Neural cell (in vitro differentiated cells): ENCODE measurements at regions not wholly inside any gene's neighbourhood (a gene's known extent, or its start where the extent isn't known, plus 50 kb on each side); places are given as distances from the start of the nearest gene placed in this dataset.

ENCODE experiments used
- H2AFZ ChIP-seq: fragments of 200-600, 300-800 bp; sonication (generic), shearing (Covaris generic); 2 replicates; pipeline ENCODE4 v1.6.0; 2014; ENCODE audit warnings: low read depth, mild to moderate bottlenecking, antibody characterized with exemption, low read length, moderate library complexity
- H3F3A ChIP-seq: fragments of 200-600 bp; shearing (Covaris generic); 2 replicates; pipeline ENCODE4 v1.6.1; 2016; ENCODE audit warnings: mild to moderate bottlenecking, moderate library complexity, mixed read lengths, antibody characterized with exemption, low read length; ENCODE audit not compliant: insufficient read depth, poor library complexity, severe bottlenecking
- H3K27ac ChIP-seq: fragments of 200-600, 300-800 bp; sonication (generic), shearing (Covaris generic); 2 replicates; pipeline ENCODE4 v1.5.1; 2014; ENCODE audit warnings: mild to moderate bottlenecking, low read length, moderate library complexity
- H3K27me3 ChIP-seq: fragments of 300-800, 200-600 bp; sonication (generic), shearing (Covaris generic); 2 replicates; pipeline ENCODE4 v1.6.0; 2014; ENCODE audit warnings: mild to moderate bottlenecking, low read depth, low read length, moderate library complexity; ENCODE audit not compliant: insufficient read depth
- H3K36me3 ChIP-seq: fragments of 300-800, 200-600 bp; sonication (generic), shearing (Covaris generic); 2 replicates; pipeline ENCODE4 v1.5.1; 2014; ENCODE audit warnings: mild to moderate bottlenecking, antibody characterized with exemption, low read length, moderate library complexity; ENCODE audit not compliant: insufficient read depth
- H3K4me2 ChIP-seq: fragments of 300-800, 200-600 bp; sonication (generic), shearing (Covaris generic); 2 replicates; pipeline ENCODE4 v1.6.0; 2014; ENCODE audit warnings: mild to moderate bottlenecking, low read length
- H3K4me3 ChIP-seq: fragments of 300-800, 200-600 bp; sonication (generic), shearing (Covaris generic); 2 replicates; pipeline ENCODE4 v1.5.1; 2014; ENCODE audit warnings: mild to moderate bottlenecking, low read length, moderate library complexity
- H3K79me2 ChIP-seq: fragments of 200-600 bp; shearing (Covaris generic); replicated peaks from 2 replicates; pipeline ENCODE4 v1.6.0; 2014; ENCODE audit warnings: mild to moderate bottlenecking, low read length, moderate library complexity; ENCODE audit not compliant: insufficient read depth
- H3K9ac ChIP-seq: fragments of 300-800, 200-600 bp; sonication (generic), shearing (Covaris generic); 2 replicates; pipeline ENCODE4 v1.6.1; 2016; ENCODE audit warnings: mild to moderate bottlenecking, low read length, mixed read lengths
- H3K9me2 ChIP-seq: fragments of 200-600 bp; shearing (Covaris generic); 2 replicates; pipeline ENCODE4 v1.6.1; 2016; ENCODE audit warnings: mild to moderate bottlenecking, low read length, mixed read lengths; ENCODE audit not compliant: insufficient read depth
- H3K9me3 ChIP-seq: fragments of 200-600, 300-800 bp; sonication (generic), shearing (Covaris generic); 2 replicates; pipeline ENCODE4 v1.6.1; 2016; ENCODE audit warnings: mild to moderate bottlenecking, mixed run types, low read length, moderate library complexity, mixed read lengths
- H4K20me1 ChIP-seq: fragments of 200-600 bp; shearing (Covaris generic); 2 replicates; pipeline ENCODE4 v1.6.1; 2016; ENCODE audit warnings: mild to moderate bottlenecking, mixed run types; ENCODE audit not compliant: insufficient read depth
- EP300 ChIP-seq: fragments of 450-650 bp; conservative IDR thresholded peaks from 2 replicates; pipeline ENCODE4 v1.6.1; 2014; ENCODE audit warnings: antibody characterized with exemption, mild to moderate bottlenecking, moderate library complexity; ENCODE audit not compliant: poor library complexity, severe bottlenecking
- EZH2 ChIP-seq: fragments of 200-600, 300-800 bp; shearing (Covaris generic), sonication (generic); IDR thresholded peaks from 2 replicates; pipeline ENCODE4 v1.6.1; 2014; ENCODE audit warnings: antibody characterized with exemption, low read length, borderline replicate concordance, mild to moderate bottlenecking; ENCODE audit not compliant: insufficient read depth, poor library complexity, severe bottlenecking
- POLR2AphosphoS5 ChIP-seq: IDR thresholded peaks from 2 replicates; pipeline ENCODE4 v1.6.1; 2012
- RAD21 ChIP-seq: fragments of 450-650 bp; conservative IDR thresholded peaks from 2 replicates; pipeline ENCODE4 v1.6.1; 2014; ENCODE audit warnings: antibody characterized with exemption, mild to moderate bottlenecking, moderate library complexity
- SMC3 ChIP-seq: fragments of 450-650 bp; conservative IDR thresholded peaks from 2 replicates; pipeline ENCODE4 v1.6.1; 2014; ENCODE audit warnings: antibody characterized with exemption, mild to moderate bottlenecking, moderate library complexity; ENCODE audit not compliant: poor library complexity
- TF ChIP-seq, protein P1 (sequence below): fragments of 450-650 bp; IDR thresholded peaks from 2 replicates; pipeline ENCODE4 v1.5.1; 2014; ENCODE audit warnings: antibody characterized with exemption, mild to moderate bottlenecking, moderate library complexity; ENCODE audit not compliant: poor library complexity, severe bottlenecking
- TF ChIP-seq, protein P2 (sequence below): IDR thresholded peaks from 2 replicates; pipeline ENCODE4 v1.6.1; 2012; ENCODE audit warnings: borderline replicate concordance

- Histone ChIP-seq H3K4me2 (no peak overlapping the region), H3K36me3 (no peaks in the 10 kb centered on the region), H3K79me2 (no peaks in the 10 kb centered on the region), H3K4me3 (no peak overlapping the region), H3K9ac (no peak overlapping the region), H3F3A (no peaks in the 10 kb centered on the region), H3K27ac (no peak overlapping the region), H3K9me2 (no peaks in the 10 kb centered on the region), H3K27me3 (no peaks in the 10 kb centered on the region), H2AFZ (no peak overlapping the region), H3K9me3 (no peaks in the 10 kb centered on the region), H4K20me1 (no peaks in the 10 kb centered on the region)
- TF ChIP-seq, protein P1, sequence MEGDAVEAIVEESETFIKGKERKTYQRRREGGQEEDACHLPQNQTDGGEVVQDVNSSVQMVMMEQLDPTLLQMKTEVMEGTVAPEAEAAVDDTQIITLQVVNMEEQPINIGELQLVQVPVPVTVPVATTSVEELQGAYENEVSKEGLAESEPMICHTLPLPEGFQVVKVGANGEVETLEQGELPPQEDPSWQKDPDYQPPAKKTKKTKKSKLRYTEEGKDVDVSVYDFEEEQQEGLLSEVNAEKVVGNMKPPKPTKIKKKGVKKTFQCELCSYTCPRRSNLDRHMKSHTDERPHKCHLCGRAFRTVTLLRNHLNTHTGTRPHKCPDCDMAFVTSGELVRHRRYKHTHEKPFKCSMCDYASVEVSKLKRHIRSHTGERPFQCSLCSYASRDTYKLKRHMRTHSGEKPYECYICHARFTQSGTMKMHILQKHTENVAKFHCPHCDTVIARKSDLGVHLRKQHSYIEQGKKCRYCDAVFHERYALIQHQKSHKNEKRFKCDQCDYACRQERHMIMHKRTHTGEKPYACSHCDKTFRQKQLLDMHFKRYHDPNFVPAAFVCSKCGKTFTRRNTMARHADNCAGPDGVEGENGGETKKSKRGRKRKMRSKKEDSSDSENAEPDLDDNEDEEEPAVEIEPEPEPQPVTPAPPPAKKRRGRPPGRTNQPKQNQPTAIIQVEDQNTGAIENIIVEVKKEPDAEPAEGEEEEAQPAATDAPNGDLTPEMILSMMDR, result no peak
- TF ChIP-seq SMC3 (no peak), RAD21 (no peak), EP300 (no peak), POLR2AphosphoS5 (no peak)
- TF ChIP-seq, protein P2, sequence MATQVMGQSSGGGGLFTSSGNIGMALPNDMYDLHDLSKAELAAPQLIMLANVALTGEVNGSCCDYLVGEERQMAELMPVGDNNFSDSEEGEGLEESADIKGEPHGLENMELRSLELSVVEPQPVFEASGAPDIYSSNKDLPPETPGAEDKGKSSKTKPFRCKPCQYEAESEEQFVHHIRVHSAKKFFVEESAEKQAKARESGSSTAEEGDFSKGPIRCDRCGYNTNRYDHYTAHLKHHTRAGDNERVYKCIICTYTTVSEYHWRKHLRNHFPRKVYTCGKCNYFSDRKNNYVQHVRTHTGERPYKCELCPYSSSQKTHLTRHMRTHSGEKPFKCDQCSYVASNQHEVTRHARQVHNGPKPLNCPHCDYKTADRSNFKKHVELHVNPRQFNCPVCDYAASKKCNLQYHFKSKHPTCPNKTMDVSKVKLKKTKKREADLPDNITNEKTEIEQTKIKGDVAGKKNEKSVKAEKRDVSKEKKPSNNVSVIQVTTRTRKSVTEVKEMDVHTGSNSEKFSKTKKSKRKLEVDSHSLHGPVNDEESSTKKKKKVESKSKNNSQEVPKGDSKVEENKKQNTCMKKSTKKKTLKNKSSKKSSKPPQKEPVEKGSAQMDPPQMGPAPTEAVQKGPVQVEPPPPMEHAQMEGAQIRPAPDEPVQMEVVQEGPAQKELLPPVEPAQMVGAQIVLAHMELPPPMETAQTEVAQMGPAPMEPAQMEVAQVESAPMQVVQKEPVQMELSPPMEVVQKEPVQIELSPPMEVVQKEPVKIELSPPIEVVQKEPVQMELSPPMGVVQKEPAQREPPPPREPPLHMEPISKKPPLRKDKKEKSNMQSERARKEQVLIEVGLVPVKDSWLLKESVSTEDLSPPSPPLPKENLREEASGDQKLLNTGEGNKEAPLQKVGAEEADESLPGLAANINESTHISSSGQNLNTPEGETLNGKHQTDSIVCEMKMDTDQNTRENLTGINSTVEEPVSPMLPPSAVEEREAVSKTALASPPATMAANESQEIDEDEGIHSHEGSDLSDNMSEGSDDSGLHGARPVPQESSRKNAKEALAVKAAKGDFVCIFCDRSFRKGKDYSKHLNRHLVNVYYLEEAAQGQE, result no peak
These were observed 74.3 kb downstream of the RFLNA start for GRCh38 chr12:124369055-124369826.

GRCh38 chr12:124368421-124369032 lies 73.6 kb downstream of the RFLNA start:
- no peaks in the 10 kb centered on the region for H4K20me1 ChIP-seq
- TF ChIP-seq EZH2, result no peak
- no peaks in the 10 kb centered on the region for H3K27me3 ChIP-seq
- H3K36me3 ChIP-seq, result no peaks in the 10 kb centered on the region
- H3K4me3 ChIP-seq, result no peak overlapping the region
- H3K9me2 ChIP-seq, result no peaks in the 10 kb centered on the region
- H3F3A ChIP-seq, result no peaks in the 10 kb centered on the region
- no peaks in the 10 kb centered on the region for H3K79me2 ChIP-seq
- no peaks in the 10 kb centered on the region for H3K9me3 ChIP-seq
- H3K4me2 ChIP-seq, result no peak overlapping the region
- H3K9ac ChIP-seq, result no peak overlapping the region
- H2AFZ ChIP-seq, result no peak overlapping the region
- no peak overlapping the region for H3K27ac ChIP-seq
